Right ventricle myocardium inferior (tissue), 1 donor: ENCODE measurements at regions not wholly inside any gene's neighbourhood (a gene's known extent, or its start where the extent isn't known, plus 50 kb on each side); places are given as distances from the start of the nearest gene placed in this dataset.
A peak's percentile ranks its signal among the peaks of the same experiment; 100 is the strongest.

ENCODE experiments used
- ATAC-seq: fragments of 200-7000 bp; cut with Tn5 transposase; one replicate; pipeline ENCODE4 v1.9.1; 2020; ENCODE audit warnings: mild to moderate bottlenecking, moderate library complexity
- DNase-seq: peaks from one replicate; pipeline ENCODE4 v3.0.0; 2021; ENCODE audit errors: missing footprints
- intact Hi-C: fragments of 100-400 bp; cut with DNase I; formaldehyde crosslinking; loops from one replicate; pipeline ENCODE4 v1.11.0; 2022
- donor health status: DM: no; HTN: yes; CAD: no; lungs with severe emphysema.

DNA sequence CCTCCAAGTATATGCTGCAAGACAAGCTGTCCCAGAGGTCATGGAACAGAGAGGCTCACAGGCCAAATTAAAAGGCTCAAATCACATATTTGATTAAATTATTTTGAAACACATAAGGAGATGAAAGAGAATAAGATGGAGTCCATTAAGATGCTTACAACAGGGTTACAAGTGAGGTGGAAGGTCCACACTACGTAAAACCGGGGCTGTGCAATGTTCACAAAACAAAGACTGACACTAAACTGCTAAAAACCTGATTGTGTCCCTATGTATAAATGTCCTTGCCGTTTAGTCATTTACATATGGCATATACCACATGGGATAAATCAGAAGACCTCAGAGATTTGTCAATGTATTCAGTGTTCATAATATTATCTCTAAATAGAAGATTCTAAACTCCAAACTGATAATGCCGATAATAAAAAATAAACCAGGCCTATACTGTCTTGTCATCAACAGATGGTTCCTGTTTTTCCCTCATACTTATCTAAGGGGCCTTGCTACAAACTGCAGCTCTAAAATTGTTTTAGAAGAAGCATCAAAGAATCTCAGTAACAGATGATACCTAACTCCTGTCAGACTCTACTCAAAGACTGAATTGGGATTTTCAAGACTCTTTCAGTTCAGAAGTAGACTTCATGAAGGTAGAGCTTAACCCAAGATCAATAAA, 51.8 kb upstream of the RIPOR2 start:
- DNase-seq (no peak), ATAC-seq (no peak)
- intact Hi-C loops: no loop called here

DNA sequence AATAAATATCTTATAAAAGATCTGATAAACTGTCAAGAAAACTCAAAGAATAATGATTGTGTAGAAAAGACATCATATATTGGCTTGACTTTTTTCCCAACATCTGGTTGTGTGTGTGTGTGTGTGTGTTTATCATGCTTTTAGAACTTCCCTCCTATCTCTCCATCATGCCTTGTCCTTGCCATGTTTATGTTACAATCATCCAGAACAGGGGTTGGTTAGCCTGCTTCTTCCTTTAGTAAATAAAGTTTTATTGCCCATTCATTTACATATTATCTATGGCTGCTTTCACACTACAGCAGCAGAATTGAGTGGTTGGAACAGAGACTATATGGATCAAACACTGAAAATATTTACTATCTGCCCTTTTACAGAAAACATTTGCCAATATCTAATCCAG, 52.8 kb upstream of the RIPOR2 start:
- ATAC-seq (no peak), DNase-seq (no peak)
- intact Hi-C loops: no loop called here

DNA sequence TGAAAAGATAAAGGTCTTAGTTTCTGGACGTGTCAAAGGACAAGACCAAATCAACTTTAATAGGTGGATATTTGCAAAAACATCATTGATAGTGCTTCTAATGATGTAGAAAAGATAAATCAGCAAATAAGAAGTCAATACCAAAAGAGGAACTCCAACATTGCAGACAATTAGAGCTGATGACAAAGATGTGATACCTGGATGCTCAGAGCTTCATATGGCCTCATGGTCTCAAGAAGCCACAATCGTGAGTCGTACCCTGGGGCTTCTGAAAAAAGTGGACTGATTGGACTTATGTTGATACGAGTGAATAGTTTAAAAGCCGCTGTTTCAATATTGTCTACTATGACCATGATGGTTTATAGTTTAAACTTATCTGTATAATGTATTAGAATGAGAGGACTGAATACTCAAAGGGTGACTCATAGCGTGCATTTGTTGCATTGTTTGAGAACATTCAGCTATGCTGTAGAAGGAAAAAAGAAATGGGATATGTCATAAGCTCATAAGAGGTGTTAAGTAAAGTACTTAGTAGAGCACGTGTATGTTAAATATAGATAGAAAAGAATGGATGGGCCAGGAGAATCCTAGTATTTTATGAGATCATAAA, 54.6 kb upstream of the RIPOR2 start:
- DNase-seq: no peak
- ATAC-seq: no peak
- intact Hi-C loops: loop anchor here (2.0 to 5.0 kb wide), 2 partner anchors 82 to 134 kb away; no protein-coding TSS in a partner anchor

DNA sequence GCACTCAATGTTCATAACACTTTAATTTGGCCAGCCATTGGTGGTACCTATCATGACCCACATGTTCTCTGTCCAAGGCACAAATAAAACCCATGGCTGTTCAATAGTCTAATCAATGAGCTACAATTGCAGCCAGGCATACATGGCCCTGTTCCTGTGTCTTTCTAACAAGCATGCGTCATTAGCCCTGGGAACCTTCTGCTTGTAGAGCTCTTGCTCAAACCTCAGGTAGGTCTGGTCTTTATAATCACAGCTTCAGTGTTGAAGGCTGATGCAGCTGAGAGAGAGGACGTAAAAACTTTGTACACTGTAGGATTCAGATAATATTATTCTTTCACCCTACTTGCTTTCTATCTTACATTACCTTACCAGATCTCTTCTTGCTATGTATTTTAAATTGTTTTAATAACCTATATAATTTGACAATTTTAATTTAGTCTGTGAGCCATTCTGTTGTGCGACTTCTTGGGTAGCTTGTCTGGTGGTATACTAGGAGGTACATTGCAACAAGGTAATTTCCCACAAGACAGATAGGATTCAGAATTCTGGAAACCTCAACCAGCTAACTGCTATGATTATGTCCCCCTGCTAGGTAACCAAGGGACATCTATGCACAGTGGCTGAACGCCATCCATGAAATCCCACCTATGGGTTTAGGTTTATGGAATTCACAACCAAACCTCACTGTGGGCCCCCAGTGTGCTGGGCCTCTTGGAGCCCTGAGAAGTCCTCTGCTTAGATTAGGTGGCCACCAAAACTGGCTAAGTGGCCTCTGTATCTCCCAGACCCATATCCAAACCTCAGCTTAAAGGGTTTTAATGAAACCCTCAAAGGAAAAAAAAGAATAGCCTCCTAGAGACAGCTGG, 55.4 kb upstream of the RIPOR2 start:
- no peak for ATAC-seq
- intact Hi-C loops: loop anchor here (2.0 to 5.0 kb wide), 2 partner anchors 81 to 134 kb away; no protein-coding TSS in a partner anchor
- DNase-seq: no peak

DNA sequence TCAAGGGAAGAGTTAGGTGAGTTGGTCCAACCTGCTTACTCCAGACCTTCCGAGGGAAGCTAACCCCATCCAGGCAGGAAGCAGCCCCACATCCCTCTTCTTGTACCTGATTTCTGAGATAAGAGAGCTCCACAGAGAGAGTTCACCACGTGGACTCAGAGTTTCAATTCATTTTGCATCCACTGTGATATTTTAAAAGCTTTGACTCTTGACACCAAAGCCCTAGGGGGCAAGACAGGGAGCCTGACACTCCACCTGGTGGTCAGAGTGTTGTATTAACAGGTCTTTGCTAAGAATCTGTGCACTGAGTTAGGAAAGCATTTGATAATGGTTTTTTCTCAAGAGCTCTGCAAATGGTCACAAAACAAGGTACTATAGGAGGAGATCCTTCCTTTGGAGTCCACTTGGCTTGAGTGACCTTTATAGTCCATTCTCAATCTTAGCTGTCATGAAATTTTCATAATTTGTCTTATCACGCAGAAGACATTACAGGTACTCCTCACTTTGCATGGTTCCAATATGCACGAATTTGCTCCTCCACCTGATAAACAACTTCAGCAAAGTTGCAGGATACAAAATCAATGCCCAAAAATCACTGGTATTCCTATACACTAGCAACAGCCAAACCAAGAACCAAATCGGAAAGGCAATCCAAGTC, 56.2 kb upstream of the RIPOR2 start:
- no peak for DNase-seq
- peak; percentile 60 for ATAC-seq
- intact Hi-C loops: loop anchor here (2.0 to 5.0 kb wide), 2 partner anchors 80 to 135 kb away; no protein-coding TSS in a partner anchor

DNA sequence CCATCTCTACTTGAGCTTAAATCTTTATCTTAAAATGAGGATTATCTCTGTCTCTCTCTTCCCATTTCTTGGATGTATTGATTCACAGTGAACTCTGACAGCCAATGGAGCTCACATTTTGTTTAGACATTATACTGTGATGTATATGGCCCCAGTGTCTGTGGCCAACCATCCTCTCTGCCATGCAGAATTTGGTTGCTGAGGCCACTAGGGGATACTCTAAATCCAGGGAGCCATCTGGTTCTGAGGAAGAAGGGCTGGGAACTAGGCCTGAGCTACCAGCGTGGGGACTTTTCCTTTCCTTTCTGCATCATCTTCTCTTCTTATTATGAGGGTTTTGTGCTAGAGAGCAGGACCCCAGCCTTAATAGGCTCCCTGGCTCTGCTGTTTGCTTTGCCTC, 59.1 kb upstream of the RIPOR2 start:
- ATAC-seq (no peak), DNase-seq (no peak)
- intact Hi-C loops: loop anchor here (5.0 kb wide), 1 partner anchor 77 kb away; no protein-coding TSS in a partner anchor

DNA sequence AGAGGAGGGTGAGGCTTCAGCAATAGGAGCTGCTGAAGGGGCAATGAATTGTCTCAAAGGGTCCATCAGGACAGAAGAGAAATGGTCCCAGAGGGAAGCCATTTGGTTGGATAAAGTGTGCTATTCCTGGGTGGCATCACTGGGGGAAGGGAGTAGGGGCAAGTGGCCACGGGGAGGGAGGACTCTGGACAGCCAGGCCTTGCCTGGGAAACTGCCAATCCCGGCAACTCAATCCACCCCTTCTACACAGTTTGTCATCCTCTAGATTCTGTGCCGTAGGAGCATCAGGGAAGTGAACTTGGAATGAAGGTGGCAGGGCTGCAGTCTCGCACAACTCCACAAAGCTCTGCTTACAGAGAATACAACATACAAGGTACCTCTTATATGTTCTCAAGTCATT, 59.5 kb upstream of the RIPOR2 start:
- intact Hi-C loops: no loop called here
- ATAC-seq (no peak), DNase-seq (no peak)

DNA sequence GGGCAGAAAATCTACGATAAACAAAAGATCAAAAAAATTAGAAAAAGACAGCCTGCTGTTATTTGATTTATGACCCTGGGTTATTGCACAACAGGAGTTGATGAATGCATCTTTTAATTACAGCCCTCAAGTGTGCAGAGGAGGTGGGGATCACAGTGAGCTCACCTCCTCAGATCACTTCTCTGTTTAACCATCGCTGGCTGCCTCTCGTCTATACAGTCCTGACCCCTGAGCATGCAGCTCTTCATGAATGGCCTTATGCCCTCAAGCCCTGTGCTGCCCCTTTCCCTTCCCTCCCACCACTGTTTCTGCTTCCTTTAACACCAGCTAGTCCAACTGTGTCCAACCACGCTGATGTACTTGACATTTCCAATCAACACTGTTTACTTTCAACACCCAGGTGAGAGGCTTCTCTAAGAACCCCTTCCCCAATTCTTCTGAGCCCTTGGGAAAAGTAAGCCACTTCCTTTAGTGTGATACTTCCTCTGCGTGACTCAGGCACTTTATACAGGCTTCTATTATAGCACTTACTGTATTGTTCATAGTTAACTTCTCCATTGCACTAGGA, 60.6 kb upstream of the RIPOR2 start:
- intact Hi-C loops: no loop called here
- DNase-seq (no peak), ATAC-seq (peak; percentile 46)

DNA sequence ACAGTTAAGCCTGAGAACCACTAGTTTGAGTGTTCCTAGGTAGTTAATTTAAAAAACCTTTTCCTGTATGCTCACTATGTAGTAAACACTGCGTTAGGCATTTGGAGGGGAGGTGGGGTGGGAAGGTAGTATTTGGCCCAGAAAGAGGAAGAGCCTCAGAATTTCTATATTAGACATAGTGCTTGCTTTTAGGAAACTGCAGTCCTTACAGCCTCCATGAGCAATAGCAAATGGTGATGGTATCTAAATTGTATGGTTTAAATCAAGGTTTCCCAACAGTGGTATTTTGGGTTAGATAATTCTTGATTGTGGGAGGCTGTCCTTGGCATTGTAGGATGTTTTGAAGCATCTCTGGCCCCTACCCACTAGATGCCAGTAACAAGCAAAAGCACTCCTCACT, 61.5 kb upstream of the RIPOR2 start:
- ATAC-seq (no peak), DNase-seq (no peak)
- intact Hi-C loops: no loop called here

DNA sequence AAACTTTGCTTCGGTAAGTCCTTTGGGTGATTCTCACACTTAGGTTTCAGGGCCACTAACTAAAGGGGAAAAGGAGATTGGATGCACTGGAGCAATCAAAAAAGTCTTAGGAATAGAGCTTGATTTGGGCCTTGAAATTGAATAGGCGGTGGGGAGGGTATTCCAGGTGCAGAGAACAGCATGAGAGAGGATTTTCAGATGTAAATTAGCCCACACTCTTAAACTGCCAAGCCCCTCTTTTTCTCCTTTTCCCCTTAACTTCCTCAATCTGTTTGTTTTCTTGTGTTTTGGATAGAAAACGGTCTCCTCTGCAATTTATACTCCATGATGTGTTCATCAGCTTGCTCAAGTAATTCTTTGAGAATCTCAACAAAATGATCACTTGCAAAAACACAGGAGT, 62.1 kb upstream of the RIPOR2 start:
- intact Hi-C loops: no loop called here
- ATAC-seq: no peak

DNA sequence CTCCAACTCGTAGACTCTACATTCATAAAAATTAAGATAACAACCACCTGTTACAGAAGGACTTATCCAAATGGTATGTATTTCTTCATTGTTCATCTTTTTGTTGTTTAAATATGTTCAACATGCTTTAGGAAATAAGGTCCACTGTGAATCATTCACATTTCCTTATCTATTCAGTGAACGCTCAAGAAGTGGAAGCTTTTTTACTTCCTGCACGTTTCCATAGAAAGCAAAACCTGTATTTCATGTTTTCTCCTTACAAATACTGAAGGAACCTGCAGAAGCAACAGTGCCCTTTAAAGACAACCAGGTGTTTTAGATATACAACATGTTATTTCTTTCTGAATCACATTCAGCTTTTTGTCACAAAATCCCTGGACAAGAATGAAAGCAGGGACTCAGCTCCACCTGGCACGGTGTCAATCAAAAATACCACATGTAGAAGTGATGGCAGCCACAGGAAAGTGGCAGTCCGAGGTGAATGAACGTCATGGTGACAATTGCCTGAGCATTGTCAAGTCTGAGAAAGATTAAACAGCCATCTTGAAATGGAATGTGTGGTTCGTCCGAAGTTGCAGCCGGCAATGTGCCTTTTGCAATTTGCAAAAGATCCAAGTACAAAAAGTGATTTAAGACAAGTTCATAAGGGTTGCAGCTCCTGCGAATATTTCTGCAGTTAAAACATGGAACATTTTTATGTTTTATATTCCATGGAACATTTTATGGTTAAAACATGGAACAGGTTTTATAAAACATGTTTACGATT, 66.7 kb upstream of the RIPOR2 start:
- ATAC-seq (no peak), DNase-seq (no peak)
- intact Hi-C loops: no loop called here

More for the DNA sequence above, 62.1 kb upstream of the RIPOR2 start:
- no peak for DNase-seq

DNA sequence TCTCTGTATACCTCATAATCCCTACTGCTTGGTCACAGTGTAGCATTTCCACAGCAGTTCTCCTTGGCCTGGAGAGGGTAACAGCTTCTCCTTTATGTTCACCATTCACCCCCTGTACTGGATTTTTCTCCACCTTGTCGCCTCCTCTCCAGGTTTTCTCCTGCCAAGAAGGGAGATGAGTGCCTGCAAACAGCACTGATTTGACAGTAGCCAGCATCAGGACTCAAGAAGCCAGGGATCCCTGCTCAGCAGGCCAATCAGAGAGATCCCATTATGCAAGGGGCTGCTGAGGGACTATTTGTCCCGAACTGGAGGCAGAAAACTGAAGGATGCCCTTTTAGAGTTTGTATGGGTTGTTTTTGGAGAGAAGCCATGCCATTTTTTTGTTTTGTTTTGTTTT, 68.6 kb upstream of the RIPOR2 start:
- DNase-seq (no peak), ATAC-seq (no peak)
- intact Hi-C loops: no loop called here

DNA sequence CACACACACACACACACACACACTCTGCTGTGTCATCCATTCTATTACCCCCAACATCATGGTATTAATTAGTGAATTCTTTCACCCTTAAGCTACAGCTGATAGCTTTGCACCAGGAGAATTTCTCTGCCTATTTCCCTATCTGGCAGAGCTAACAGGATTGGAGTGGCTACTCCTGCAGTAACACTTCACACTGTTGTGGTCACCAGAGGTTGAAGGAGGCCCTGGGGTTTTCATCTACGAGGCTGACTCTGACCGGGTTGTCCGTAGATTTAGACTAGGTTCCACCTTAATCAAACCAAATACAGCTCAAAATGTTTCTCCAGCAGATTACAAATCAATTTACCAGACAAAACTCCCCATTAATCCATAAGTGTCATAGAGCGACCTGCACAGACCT, 69.2 kb upstream of the RIPOR2 start:
- DNase-seq (no peak), ATAC-seq (no peak)
- intact Hi-C loops: no loop called here

DNA sequence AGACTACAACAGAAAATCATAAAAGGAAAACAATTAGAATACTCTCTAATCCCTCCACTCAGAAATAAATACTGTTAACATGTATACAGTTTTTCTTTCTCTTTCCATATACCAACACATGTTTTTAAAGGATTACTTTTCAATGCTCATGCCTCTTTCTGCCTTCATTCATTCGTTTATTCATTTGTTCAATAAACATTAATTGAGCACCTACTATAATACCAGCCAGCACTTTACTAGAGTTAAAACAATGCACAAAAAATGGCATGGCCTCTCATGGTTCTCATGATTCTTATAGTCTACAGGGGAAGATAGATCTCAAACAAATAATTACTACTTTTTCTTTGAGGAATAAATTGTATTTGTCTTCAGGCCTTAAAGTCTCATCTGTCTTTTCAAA, 70.3 kb upstream of the RIPOR2 start:
- no peak for ATAC-seq
- intact Hi-C loops: no loop called here

DNA sequence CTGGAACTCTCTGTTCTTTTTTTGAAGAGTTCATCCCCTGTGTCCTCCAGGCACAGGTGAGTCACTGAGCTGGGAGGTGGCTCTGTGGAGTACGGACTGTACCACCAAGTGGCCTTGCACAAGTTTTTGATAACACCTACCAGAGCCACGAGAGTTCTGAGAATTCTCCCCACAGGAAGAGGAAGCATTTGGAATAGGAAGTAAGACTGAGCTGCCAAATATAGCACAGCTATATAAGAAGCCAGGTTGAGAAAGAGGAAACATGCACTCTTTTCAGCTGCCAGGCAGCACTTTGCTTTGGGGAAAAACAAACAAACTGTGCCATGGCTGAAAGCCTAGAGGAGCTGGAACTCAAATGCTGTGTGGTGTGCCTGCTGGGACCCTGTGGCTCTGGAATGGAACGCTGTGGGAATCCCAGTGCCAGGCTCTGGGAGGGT, 70.8 kb upstream of the RIPOR2 start:
- peak; percentile 84 for ATAC-seq
- DNase-seq: peak; percentile 64
- intact Hi-C loops: no loop called here

More for the DNA sequence above, 70.3 kb upstream of the RIPOR2 start:
- DNase-seq: no peak

DNA sequence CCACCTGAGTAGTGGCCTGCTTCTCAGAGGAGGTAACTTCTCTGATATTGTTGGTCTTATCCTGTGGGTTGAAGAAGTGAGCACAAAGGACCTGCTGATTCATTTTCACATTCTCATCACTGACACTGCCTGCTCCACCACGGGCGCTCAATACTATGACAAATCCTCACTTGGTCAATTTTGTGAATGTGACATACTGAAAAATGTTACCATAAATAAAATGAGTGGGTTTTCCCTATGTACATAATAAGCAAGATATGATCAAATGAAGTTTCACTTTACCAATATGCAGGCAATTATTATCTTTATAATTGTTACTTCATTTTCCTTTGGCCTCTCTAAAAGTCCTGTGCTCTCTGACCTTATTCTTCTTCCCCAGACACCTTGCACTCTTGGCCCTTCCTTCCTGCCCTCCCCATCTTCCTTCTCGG, 71.5 kb upstream of the RIPOR2 start:
- DNase-seq: peak; percentile 66
- no peak for ATAC-seq
- intact Hi-C loops: no loop called here

DNA sequence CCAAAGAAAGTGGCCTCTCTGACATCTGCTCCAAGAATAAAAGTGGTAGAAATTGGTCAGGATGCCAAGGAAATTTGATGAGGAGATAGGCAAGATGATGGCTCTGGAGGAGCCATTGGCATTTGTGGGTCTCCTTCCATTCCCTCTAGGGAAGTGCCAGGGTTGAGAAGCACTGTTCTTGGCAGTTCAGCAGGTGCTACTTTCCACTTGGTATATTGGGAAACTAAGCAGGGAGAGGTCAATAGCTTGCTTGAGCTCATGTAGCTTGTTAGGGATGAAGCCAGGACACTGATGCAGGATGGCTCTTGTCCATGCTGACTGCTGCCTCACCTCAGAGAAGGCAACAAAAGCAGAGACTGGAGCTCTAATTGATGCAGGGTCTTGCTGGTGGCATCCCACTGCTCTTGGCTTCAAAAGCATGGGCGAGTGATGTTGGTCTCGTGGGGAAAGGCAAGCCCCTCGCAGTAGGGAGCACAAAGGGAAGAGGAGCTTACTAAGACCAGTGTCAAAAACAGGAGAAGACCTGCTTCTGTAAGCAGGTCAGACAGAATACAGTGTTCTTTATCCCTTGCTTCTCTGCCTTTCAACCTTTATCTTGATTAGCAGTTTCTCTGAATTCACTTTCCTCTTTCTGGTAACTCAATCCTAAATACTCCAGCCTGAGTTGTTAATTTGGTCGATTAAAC, 73.1 kb upstream of the RIPOR2 start:
- intact Hi-C loops: no loop called here
- no peak for ATAC-seq
- no peak for DNase-seq

DNA sequence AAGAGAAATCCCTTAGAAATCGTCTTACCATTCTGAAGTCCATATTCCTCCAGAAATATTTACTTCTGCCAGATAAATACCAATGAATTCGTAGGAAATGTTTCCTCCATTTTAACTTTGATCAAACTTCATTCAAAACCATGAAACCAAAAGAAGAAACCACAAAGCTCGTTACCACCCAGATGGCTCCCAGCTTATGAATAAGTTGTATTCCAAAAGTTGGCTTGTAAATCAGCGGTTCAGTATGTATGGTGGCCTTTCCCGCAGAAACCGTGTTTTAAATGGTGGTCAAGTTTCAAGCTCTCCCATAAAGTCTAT, 73.6 kb upstream of the RIPOR2 start:
- no peak for DNase-seq
- no peak for ATAC-seq
- intact Hi-C loops: no loop called here
